ENCODE measurements at regions not wholly inside any gene's neighbourhood (a gene's known extent, or its start where the extent isn't known, plus 50 kb on each side); places are given as distances from the start of the nearest gene placed in this dataset.
A peak's percentile ranks its signal among the peaks of the same experiment; 100 is the strongest.

DNA sequence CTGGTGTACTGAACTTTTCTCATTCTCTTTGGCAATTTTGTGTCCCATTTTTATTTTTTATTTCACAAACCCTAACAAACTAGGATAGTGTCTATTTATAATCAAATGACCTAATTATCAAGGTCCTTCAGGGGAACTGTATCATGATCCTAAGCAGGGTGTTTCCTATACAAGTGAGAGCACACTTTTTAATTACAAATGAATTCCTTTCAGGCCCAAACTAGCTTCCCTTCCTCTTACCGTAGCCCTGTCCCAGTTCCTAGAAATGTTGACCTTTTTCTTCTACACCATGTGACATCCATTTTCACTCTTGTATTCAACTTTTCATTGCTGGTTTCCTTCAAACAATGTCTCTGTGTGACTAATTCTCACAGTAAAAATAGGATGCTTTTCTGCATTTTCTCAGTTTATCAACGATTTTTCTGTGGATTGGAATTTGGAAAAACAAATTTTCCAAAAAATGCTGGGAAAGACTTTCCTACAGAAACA lies 411.4 kb downstream of the CCDC91 start:
- H3K9me3 ChIP-seq (replicated peaks), result no peaks in the 10 kb centered on the region
- H3K27me3 ChIP-seq, result no peaks in the 10 kb centered on the region
- H3K27ac ChIP-seq, result no peak overlapping the region
- H3K36me3 ChIP-seq, result no peaks in the 10 kb centered on the region
- DNase-seq, result no peak
- no peaks in the 10 kb centered on the region for H3K4me1 ChIP-seq
- no peak overlapping the region for H3K4me3 ChIP-seq

DNA sequence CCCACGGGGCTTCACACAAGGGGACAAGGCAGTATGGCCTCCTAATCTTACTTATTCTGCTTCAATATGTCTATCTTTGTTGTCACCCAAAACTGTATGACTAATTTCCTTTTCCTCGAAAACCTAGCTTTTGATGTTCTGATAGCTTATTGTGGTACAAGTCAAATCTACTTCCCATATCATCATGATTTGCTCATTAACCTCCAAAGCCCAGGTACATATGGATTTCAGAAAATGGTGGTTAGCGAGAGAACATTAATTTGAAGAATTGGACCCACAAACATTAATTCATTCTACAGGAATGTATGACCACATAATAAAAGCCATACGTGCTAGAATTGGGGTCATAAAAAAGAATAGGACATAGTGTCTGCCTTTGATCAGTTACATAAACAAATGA lies 412.5 kb downstream of the CCDC91 start:
- no peak overlapping the region for H3K4me3 ChIP-seq
- DNase-seq, result no peak
- no peaks in the 10 kb centered on the region for H3K4me1 ChIP-seq
- H3K36me3 ChIP-seq, result no peaks in the 10 kb centered on the region
- H3K9me3 ChIP-seq (replicated peaks), result no peaks in the 10 kb centered on the region; the same call in 1 of the 2 replicates
- no peaks in the 10 kb centered on the region for H3K27me3 ChIP-seq
- H3K27ac ChIP-seq, result no peak overlapping the region

DNA sequence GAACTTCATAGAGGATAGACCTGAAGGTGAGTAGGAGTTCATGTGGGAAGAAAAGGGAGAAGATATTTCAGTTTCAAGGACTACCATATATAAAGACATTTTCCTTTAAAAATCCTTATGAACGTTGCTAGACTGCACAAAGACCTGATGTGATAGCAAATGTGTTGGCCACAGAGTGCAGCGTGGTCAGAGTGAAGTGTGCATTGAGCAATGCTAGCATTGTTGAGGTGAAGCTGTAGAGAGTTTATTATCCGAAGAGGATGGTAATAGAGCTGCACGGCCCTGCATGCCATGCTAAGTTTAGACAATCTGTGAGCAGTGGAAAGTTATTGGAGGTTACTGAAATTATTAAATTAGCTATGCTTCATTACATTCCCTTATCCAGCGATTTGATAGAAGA lies 413.0 kb downstream of the CCDC91 start:
- Histone ChIP-seq H3K4me1 (no peaks in the 10 kb centered on the region), H3K27ac (no peak overlapping the region), H3K27me3 (no peaks in the 10 kb centered on the region), H3K4me3 (no peak overlapping the region), H3K36me3 (no peaks in the 10 kb centered on the region), H3K9me3 (replicated peaks) (no peaks in the 10 kb centered on the region; the same call in 1 of the 2 replicates)
- no peak for DNase-seq

DNA sequence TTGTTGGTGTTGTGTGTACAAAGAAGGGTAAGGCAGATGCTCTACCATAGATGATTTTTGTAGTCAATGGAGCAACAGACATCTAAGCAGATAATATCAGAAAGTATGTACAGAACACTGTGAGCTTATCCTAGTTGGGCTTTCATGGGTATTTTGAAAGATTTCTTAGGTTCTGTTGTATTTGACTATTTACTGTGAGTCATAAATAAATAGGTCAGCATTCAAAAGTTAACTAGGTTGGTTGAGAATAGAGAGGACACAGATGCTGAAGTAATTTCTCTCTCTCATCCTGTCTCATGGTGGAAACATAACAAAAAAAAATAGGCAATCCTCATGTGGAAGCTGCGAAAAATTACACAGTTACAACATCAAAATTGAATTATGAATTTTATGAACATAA lies 413.5 kb downstream of the CCDC91 start:
- Histone ChIP-seq H3K4me3 (no peak overlapping the region), H3K4me1 (no peaks in the 10 kb centered on the region), H3K27me3 (no peaks in the 10 kb centered on the region), H3K36me3 (no peaks in the 10 kb centered on the region), H3K9me3 (replicated peaks) (no peaks in the 10 kb centered on the region; the same call in 1 of the 2 replicates), H3K27ac (no peak overlapping the region)
- DNase-seq, result no peak

DNA sequence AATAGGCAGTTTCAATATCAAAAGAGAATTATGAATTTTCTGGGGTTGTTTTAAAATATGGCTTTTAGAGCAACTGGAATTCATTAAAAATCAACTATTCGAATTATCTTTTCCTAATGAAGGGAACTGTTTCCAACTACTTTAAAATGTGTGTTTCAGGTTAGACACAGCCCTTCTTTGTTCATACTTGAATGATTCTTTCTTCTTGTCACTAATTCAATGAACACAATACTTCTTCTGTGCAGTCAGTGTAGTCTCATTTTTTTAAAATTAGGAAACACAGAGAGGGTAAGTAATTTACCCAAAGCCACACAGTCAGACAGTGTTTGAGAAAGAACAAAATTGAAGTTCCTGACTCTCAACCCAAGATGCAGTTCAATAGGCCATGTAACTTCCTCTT lies 414.0 kb downstream of the CCDC91 start:
- Histone ChIP-seq H3K4me3 (no peak overlapping the region), H3K36me3 (no peaks in the 10 kb centered on the region), H3K9me3 (replicated peaks) (no peaks in the 10 kb centered on the region; the same call in 1 of the 2 replicates), H3K4me1 (no peaks in the 10 kb centered on the region), H3K27me3 (no peaks in the 10 kb centered on the region), H3K27ac (no peak overlapping the region)
- no peak for DNase-seq

DNA sequence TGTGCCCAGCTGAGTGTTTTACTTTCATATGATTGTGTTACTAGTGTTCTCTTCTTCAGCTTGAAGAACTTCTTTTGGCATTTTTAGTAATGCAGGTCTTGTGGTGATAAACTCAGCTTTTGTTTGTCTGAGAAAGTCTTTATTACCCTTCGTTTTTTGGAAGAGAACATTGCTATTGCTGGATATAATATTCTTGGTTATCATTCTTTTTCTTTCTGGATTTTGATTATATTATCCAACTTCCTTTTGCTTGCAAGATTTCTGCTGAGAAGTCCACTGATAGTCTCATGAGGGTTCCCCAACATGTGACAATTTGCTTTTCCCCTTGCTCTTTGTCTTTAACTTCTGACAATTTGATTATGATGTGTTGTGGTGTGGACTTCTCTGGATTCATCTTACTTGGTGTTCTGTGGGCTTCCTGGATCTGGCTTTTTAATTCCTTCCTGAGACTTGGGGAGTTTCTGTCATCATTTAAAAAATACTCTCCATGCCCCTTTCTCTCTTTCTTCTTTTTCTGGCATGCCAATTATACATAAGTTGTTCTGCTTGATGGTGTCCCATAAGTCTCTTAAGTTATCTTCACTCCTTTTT lies 416.8 kb downstream of the CCDC91 start:
- Histone ChIP-seq H3K4me1 (0 out of 2 replicates have a peak, but pooled peaks cover 3% of the 10 kb centered on the region), H3K4me3 (no peak overlapping the region), H3K9me3 (replicated peaks) (no peaks in the 10 kb centered on the region; the same call in 1 of the 2 replicates), H3K36me3 (no peaks in the 10 kb centered on the region), H3K27me3 (no peaks in the 10 kb centered on the region), H3K27ac (no peak overlapping the region)
- DNase-seq, result no peak

DNA sequence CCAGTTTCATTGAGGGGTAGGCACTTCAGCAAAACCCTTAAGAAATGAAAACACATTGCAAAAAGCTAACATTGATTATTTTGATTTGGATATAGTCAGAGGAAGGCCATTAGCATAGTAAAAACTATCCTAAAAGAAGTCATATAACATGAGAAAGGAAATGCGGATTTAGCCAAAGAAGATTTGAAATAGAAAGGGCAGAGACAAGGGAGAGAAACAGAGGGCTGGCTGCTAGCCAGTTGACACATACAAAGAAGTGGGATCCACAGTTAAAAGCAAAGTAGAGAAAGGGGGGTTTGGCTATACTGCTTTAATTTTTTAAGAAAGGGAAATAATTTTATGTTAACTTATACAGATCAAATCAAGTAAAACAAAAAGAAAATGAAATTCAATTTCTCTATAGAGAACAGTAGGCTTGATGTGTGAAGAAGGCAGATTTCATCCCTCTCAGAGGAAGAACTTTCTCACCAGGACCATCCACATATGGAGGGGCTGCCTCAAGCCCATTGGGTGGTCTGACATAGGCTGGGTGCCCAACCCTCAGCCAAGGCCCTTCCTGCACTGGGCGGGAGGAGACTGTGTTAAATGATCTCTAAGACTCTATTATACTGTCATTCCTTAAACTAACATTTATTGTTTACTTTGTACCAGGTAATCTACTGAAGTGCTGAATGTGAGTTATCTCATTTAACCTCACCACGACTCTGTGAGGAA lies 420.3 kb downstream of the CCDC91 start:
- H3K4me1 ChIP-seq, result 0 out of 2 replicates have a peak, but pooled peaks cover 3% of the 10 kb centered on the region
- no peak overlapping the region for H3K4me3 ChIP-seq
- H3K36me3 ChIP-seq, result no peaks in the 10 kb centered on the region
- H3K27ac ChIP-seq, result no peak overlapping the region
- DNase-seq, result peak in 1 of 2 experiments; percentile 12
- H3K27me3 ChIP-seq, result no peaks in the 10 kb centered on the region
- no peaks in the 10 kb centered on the region; the same call in 1 of the 2 replicates for H3K9me3 ChIP-seq (replicated peaks)

DNA sequence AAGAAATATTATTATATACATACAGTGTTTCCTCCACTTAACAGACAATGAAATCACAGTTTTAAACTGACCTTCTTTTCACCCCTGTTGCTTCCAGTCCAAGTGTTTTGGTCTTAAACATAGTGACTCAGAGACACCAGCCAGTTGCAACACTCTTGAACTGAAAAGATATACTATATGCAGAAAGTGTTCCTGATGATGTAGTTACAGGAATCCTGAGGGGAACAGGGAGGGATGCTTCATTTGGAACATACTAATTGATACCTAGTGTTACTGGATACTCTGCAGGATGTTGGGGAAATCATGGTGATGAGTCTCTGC lies 420.8 kb downstream of the CCDC91 start:
- H3K4me3 ChIP-seq, result no peak overlapping the region
- H3K36me3 ChIP-seq, result no peaks in the 10 kb centered on the region
- no peak overlapping the region for H3K27ac ChIP-seq
- H3K9me3 ChIP-seq (replicated peaks), result no peaks in the 10 kb centered on the region; the same call in 1 of the 2 replicates
- peak in 1 of 2 experiments; percentile 10 for DNase-seq
- no peaks in the 10 kb centered on the region for H3K27me3 ChIP-seq
- 0 out of 2 replicates have a peak, but pooled peaks cover 3% of the 10 kb centered on the region for H3K4me1 ChIP-seq

DNA sequence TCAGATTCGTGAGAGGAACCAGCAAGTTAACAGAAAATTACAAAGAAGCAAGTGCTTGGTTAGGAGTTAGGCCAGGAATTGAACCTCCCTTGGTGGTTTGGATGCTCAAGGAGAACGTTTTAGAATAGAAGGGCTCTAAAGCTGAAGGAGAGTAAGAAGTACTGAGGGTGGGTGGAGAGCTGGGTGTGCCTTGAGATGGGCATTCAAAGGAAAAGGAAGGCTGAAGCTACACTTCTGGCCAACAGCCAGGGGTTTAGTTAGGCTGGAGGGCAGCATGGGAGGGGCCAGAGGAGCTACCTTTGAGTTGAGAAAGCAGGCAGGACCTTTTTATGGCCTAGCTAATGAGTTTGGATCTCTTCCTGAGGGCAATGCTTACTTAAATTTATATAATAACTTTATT lies 421.2 kb downstream of the CCDC91 start:
- no peaks in the 10 kb centered on the region for H3K27me3 ChIP-seq
- DNase-seq, result no peak
- no peaks in the 10 kb centered on the region for H3K36me3 ChIP-seq
- H3K4me3 ChIP-seq, result no peak overlapping the region
- 0 out of 2 replicates have a peak, but pooled peaks cover 3% of the 10 kb centered on the region for H3K4me1 ChIP-seq
- no peaks in the 10 kb centered on the region; the same call in 1 of the 2 replicates for H3K9me3 ChIP-seq (replicated peaks)
- H3K27ac ChIP-seq, result no peak overlapping the region

DNA sequence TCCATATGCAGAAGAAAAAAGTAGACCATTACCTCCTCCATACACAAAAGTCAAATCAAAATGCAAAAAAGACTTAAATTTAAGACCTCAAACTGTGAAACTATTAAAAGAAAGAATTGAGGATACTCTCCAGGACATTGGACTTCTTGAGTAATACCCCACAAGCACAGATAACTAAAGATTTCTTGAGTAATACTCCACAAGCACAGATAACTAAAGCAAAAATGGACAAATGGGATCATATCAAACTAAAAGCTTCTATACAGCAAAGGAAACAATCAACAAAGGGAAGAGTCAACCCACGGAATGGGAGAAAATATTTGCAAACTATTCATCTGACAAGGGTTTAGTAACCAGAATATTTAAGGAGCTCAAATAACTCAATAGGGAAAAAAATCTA lies 427.9 kb downstream of the CCDC91 start:
- H3K27me3 ChIP-seq, result no peaks in the 10 kb centered on the region
- H3K4me1 ChIP-seq, result no peaks in the 10 kb centered on the region
- no peak for DNase-seq

DNA sequence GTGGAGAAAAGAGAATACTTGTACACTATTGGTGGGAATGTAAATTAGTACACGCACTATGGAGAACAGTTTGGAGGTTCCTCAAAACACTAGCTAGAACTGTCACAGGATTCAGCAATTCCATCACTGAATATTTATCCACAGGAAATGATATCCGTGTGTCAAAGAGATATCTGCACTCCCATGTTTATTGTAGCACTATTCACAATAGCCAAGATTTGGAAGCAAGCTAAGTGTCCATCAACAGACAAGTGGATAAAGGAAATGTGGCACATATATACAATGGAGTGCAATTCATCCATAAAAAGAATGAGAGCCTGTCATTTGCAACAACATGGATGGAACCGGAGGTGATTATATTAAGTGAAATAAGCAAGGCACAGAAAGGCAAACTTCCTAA lies 428.5 kb downstream of the CCDC91 start:
- Histone ChIP-seq H3K27me3 (no peaks in the 10 kb centered on the region), H3K27ac (no peak overlapping the region), H3K4me3 (no peak overlapping the region), H3K9me3 (replicated peaks) (no peaks in the 10 kb centered on the region), H3K4me1 (no peaks in the 10 kb centered on the region), H3K36me3 (no peaks in the 10 kb centered on the region)
- no peak for DNase-seq

More for the DNA sequence above, 427.9 kb downstream of the CCDC91 start:
- no peak overlapping the region for H3K4me3 ChIP-seq
- no peaks in the 10 kb centered on the region for H3K9me3 ChIP-seq (replicated peaks)
- H3K27ac ChIP-seq, result no peak overlapping the region
- H3K36me3 ChIP-seq, result no peaks in the 10 kb centered on the region

DNA sequence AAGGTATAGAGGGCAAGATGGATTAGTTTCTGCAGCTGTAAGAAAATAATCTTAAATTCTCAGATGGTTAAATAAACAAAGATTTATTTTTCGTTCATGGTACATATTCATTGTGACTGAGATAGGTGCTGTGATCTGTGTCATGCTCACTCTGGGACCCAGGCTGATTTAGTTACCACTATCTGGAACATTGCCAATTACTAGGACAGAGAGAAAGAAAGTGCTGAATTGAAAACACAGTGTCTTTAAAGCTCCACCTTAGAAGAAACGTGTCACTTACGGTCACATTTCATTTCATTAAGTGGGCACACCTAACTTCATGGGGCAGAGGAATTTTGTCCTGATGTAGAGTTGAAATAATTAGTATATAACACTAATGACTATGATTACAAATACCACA lies 430.0 kb downstream of the CCDC91 start:
- no peaks in the 10 kb centered on the region for H3K36me3 ChIP-seq
- H3K4me1 ChIP-seq, result no peaks in the 10 kb centered on the region
- H3K27ac ChIP-seq, result no peak overlapping the region
- H3K27me3 ChIP-seq, result no peaks in the 10 kb centered on the region
- H3K9me3 ChIP-seq (replicated peaks), result no peaks in the 10 kb centered on the region
- DNase-seq, result peak in 1 of 2 experiments; percentile 43
- H3K4me3 ChIP-seq, result no peak overlapping the region

DNA sequence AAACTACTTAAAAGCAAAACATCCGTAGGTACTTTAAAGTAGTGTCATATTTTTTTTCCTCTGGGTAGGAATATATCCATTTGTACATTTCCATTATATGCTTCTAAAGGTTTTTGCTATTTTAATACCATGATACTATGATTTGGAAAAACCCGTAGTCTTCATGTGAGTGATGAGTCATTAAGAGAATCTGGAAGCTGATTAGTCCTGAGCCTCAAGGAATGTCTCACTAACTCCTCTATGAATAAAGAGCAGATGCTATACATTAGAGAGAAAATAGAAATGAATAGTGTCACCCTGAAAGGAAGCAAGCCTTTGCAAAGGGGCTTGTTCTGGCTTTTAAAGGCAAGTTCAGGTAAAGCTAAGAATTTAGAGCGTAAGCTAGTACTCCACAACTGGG lies 432.1 kb downstream of the CCDC91 start:
- Histone ChIP-seq H3K9me3 (replicated peaks) (no peaks in the 10 kb centered on the region), H3K27ac (no peak overlapping the region), H3K27me3 (no peaks in the 10 kb centered on the region), H3K36me3 (no peaks in the 10 kb centered on the region), H3K4me3 (no peak overlapping the region), H3K4me1 (no peaks in the 10 kb centered on the region)
- DNase-seq, result no peak

DNA sequence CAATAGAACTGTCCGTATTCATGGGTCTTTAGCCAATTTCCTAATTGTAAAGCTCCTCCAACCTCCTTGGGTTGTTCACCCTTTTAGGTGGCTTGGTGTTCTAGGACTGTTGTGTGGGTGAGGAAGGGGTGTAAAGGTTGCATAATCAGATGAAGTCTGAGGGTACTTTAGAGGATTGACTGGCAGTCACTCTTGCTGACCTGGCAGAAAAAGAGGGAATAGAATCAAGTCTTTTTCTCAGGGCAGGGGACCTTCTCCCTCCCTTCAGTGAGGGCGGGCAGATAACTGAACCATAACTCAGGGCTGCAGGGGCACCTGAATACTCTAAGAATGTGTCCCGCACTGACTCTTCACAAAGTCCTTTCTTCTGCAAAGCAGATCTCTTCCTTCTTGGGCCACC lies 436.2 kb downstream of the CCDC91 start:
- DNase-seq, result no peak
- no peaks in the 10 kb centered on the region for H3K9me3 ChIP-seq (replicated peaks)
- H3K36me3 ChIP-seq, result no peaks in the 10 kb centered on the region
- H3K4me3 ChIP-seq, result no peak overlapping the region
- H3K27me3 ChIP-seq, result no peaks in the 10 kb centered on the region
- no peaks in the 10 kb centered on the region for H3K4me1 ChIP-seq
- no peak overlapping the region for H3K27ac ChIP-seq

DNA sequence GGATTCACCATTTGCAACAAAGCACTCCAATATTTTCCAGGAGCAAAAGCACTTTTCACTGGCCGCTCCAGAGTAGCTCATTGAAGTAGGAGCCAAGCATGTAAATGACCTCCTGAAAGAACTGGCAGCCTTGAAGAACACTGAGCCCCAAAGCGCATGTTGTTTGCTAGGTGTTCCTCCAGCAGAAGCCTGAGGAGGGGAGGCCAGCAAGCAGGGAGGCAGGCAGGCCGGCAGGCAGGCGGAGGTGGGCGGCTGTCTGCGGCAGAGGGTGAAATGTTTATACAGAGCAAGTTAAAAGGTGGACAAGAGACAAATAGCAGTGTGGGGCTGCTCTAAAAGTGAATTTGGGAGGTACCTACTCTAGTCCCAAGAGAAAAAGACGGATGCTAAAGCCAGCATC lies 439.4 kb downstream of the CCDC91 start:
- H3K27me3 ChIP-seq, result no peaks in the 10 kb centered on the region
- no peaks in the 10 kb centered on the region for H3K9me3 ChIP-seq (replicated peaks)
- no peaks in the 10 kb centered on the region for H3K36me3 ChIP-seq
- no peak overlapping the region for H3K27ac ChIP-seq
- H3K4me1 ChIP-seq, result no peaks in the 10 kb centered on the region
- DNase-seq, result no peak
- H3K4me3 ChIP-seq, result no peak overlapping the region

DNA sequence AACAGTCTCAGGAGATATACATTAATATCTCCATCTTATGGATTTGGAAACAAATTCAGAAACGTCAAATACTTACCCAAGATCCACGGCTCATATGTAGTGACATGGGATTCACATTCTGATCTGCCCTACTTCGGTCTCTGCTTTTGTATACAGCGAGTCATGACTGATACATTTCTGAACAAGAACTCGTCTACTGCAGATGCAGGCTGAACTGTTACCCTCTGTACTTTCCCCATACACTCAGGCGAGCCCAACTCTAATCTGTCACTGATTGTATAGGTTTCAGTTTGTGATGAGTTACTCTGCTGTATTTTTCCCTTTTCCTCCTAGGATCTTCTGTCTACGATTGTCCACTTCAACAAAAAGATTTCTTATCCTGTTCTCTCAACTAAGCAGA lies 441.6 kb downstream of the CCDC91 start:
- Histone ChIP-seq H3K36me3 (no peaks in the 10 kb centered on the region), H3K4me3 (no peak overlapping the region), H3K27me3 (no peaks in the 10 kb centered on the region), H3K4me1 (no peaks in the 10 kb centered on the region), H3K27ac (no peak overlapping the region), H3K9me3 (replicated peaks) (no peaks in the 10 kb centered on the region)
- DNase-seq, result no peak

All from SJCRH30 (cell line).